Hippocampal formation (tissue), 2 donors: ENCODE measurements at regions not wholly inside any gene's neighbourhood (a gene's known extent, or its start where the extent isn't known, plus 50 kb on each side); places are given as distances from the start of the nearest gene placed in this dataset.

ENCODE experiments used
- DNase-seq, 2 donors: peaks; one replicate each; lab custom pipeline; 2025; lab: John Stamatoyannopoulos, UW

GRCh38 chr12:93944911-93945310 is 203.5 kb upstream of the PLXNC1 start:
- DNase-seq: no peak

DNA sequence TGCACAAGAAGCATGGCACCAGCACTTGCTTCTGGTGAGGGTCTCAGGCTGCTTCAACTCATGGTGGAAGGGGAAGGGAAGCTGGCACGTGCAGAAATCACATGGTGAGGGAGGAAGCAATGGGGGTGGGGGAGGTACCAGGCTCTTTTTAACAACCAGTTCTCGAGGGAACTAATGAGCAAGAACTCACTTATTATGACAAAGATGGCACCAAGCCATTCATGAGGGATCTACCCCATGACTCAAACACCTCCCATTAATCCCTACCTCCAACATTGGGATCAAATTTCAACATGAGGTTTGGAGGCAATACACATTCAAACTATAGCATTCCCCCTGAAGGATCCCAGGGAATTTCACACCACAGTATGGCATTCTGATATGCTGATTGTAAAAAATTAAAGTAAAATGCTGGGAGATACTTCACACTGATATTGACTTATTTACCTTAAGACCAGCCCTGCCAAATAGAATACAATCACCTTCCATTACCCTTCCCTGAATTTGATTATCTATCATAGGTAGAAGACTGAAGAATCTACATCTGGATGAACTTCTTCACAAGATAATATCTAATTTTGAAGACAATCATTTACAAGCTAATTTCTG is 201.7 kb upstream of the PLXNC1 start:
- DNase-seq: no peak

DNA sequence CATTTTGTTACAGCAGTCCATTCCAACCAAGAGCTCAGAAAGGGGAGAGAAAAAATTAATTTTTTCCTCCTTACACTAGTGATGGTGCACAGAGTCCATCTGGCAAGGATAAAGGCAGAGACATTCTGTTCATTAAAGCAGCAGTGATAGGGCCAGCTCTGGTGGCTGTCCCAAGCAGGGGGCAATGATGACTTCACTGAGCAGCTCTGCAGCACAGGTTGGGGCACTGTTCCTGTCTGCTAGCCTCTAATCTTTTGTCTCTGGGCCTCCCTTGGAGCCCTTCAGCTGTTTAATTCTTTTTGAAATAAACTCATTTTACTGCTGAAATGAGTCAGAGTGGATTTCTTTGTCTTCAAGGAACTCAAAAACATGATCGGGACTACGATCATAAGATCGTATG is 200.9 kb upstream of the PLXNC1 start:
- no peak for DNase-seq

DNA sequence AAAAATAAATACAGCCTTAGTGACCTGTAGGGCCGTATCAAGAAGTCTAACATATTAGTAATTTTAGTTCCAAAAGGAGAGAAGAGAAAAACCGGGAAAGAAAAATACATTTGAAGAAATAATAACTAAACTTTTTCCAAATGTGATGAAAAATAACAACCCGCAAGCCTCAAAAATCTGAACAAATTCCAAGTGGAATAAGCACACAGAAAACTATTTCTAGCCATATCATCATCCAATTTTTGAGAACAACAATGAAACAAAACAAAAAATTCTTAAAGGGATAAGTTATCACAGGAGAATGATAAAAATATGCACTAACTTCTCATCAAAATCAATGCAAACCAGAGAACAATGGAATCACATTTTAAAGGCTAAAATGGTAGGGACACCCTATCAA is 198.1 kb upstream of the PLXNC1 start:
- DNase-seq: no peak

- DNase-seq: no peak
These were observed 193.9 kb upstream of the PLXNC1 start for GRCh38 chr12:93954166-93955112.

DNA sequence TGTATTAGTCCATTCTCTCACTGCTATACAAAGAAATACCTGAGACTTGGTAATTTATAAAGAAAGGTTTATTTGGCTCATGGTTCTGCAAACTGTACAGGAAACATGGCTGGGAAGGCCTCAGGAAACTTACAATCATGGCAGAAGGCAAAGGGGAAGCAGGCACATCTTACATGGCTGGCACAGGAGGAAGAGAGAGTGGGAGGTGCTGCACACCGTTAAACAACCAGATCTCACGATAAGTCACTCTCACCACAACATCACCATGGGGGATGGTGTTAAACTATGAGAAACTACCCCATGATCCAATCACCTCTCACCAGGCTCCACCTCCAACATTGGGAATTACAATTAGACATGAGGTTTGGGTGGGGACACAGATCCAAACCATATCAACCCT is 191.8 kb upstream of the PLXNC1 start:
- DNase-seq: no peak

GRCh38 chr12:93957168-93957567 is 191.2 kb upstream of the PLXNC1 start:
- DNase-seq: no peak

- no peak for DNase-seq
These were observed 190.5 kb upstream of the PLXNC1 start for GRCh38 chr12:93957870-93958269.

- DNase-seq: no peak
These were observed 188.7 kb upstream of the PLXNC1 start for GRCh38 chr12:93959657-93960056.

GRCh38 chr12:93960521-93960920 is 187.9 kb upstream of the PLXNC1 start:
- no peak for DNase-seq

GRCh38 chr12:93962336-93962735 is 186.0 kb upstream of the PLXNC1 start:
- no peak for DNase-seq

DNA sequence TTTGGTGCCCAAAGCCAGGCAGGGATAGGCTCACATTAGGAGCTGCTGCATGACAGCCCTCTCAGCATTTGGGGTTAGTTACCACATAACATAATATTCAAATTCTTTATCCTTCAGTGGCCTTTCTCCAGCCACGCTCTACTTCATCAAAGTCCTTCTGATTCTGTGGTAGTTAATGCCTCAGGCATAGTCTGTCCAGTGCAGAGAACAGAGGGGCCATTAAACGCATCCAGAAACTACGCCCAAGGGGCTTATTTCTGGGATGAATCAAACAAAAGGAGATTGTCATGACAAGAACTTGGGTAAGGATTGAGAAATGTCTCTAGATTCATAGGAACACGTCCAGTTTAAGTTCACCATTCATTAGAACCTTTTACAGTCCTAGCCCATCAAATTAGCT is 183.4 kb upstream of the PLXNC1 start:
- DNase-seq: no peak

DNA sequence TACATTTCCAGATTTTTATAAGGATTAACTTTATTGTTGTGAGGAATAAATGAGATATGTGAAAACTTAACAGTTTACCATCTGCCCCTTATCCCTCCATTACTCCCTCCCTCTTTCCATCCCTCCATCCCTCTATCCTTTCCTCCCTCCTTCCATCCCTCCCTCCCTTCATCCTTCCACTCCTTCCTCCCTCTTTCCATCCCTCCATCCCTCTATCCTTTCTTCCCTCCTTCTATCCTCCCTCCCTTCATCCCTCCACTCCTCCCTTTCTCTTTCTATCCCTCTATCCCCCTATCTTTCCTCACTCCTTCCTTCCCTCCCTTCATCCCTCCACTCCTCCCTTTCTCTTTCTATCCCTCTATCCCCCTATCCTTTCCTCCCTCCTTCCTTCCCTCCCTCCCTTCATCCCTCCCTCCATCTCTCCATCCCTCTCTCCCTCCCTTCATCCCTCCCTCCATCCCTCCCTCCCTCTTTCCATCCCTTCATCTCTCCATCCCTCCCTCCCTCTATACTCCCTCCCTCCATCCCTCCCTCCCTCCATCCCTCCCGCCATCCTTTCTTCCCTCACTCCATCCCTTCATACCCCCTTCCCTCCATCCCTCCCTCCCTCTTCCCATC is 181.8 kb upstream of the PLXNC1 start:
- no peak for DNase-seq

- no peak for DNase-seq
These were observed 180.9 kb upstream of the PLXNC1 start for GRCh38 chr12:93967454-93967853.

DNA sequence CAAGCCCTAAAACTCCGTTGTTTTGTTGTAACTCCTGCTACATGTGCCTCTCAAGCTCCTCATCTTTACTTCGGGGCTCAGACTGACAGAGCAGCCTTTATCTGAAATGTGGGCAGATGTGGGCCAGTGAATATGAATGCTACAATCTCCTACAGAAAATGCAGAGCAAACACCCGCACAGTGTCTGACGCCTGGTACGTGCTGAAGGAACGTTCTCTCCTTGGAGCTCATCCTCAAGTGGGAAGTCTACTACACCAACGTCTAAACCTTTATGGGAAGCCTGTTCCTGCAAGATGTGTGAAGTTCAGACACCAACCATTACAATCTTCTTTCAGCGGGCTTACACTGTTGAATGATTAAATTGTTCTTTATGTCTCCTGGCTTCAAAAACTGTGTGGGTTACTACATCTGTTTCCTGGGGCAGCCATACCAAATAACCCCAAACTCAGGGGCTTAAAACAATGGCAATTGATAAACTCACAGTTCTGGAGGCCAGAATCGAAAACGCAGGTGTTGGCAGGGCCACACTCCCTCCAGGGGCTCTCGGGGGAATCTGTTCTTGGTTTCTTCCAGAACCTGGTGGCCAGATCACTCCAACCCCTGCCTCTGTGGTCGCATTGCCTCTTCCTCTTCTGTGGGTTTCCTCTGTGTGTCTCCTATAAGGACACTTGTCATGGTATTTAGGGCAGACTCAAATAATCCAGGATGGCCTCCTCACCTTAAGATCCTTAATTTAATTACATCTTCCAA is 179.7 kb upstream of the PLXNC1 start:
- DNase-seq: no peak

GRCh38 chr12:93970900-93971688 is 177.3 kb upstream of the PLXNC1 start:
- DNase-seq: no peak

- no peak for DNase-seq
These were observed 175.8 kb upstream of the PLXNC1 start for GRCh38 chr12:93972411-93973208.

DNA sequence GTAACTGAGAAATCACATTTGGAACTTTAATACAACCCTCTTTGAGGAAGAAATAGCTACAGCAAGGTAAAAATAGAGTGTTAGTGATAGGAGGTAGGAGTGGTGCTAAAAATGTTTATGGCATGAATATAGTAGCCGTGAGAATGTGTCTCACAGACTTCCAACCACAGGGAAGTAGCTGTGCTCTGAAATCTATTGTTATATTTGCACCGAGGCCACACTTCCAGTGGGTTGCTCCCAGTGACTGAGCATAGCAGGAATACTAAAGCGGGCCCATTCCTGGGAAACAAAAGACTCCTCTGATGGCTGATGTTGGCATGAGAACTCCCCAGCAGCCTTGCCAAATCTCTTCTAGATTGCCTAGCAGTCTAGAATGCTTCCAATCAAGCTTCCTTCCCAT is 174.1 kb upstream of the PLXNC1 start:
- peak in 1 of 2 donors; percentile 26 for DNase-seq

GRCh38 chr12:93976024-93976423 is 172.4 kb upstream of the PLXNC1 start:
- DNase-seq: no peak

- DNase-seq: no peak
These were observed 171.3 kb upstream of the PLXNC1 start for GRCh38 chr12:93977081-93977480.

- no peak for DNase-seq
These were observed 169.8 kb upstream of the PLXNC1 start for GRCh38 chr12:93978553-93978952.
